Gastrocnemius medialis (tissue), 4 donors: ENCODE measurements at regions not wholly inside any gene's neighbourhood (a gene's known extent, or its start where the extent isn't known, plus 50 kb on each side); places are given as distances from the start of the nearest gene placed in this dataset.

ENCODE experiments used
- POLR2A ChIP-seq, 2 donors: fragments of 450-650 bp; IDR thresholded peaks; one replicate each; pipeline ENCODE4 v1.6.1; 2017; ENCODE audit warnings: antibody characterized with exemption in 2 of 2, mild to moderate bottlenecking in 2 of 2, moderate library complexity in 2 of 2
- TF ChIP-seq, protein P1 (sequence below), 5 experiments: fragments of 450-650 bp in 3 of 5; fragments of 200-600 bp in 2 of 5; sonication (generic) in 2 of 5; IDR thresholded peaks in 4 of 5; conservative IDR thresholded peaks in 1 of 5; 1 replicate in 4 of 5; 2 replicates in 1 of 5; pipeline ENCODE4 v1.5.1; 2016 to 2019; ENCODE audit warnings: antibody characterized with exemption in 5 of 5, mild to moderate bottlenecking in 3 of 5, moderate library complexity in 3 of 5

DNA sequence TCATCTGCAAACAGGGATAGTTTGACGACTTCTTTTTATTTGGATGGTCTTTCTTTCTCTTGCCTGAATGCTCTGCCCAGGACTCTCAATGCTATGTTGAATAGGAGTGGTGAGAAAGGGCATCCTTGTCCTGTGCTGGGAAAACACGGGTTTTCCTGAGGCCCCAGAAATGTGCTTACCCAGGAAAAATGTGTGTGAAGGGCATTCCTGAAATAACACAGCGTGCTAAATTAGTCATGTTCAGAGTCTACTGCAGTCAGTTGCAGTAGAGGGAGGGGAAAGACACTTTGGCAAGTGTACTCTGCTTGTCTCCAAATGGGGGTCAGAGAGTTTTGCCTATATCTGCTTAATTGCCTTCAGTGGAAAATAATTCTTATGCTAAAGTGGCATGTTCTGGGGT lies 153.9 kb downstream of the CCNG2 start:
- TF ChIP-seq, protein P1, sequence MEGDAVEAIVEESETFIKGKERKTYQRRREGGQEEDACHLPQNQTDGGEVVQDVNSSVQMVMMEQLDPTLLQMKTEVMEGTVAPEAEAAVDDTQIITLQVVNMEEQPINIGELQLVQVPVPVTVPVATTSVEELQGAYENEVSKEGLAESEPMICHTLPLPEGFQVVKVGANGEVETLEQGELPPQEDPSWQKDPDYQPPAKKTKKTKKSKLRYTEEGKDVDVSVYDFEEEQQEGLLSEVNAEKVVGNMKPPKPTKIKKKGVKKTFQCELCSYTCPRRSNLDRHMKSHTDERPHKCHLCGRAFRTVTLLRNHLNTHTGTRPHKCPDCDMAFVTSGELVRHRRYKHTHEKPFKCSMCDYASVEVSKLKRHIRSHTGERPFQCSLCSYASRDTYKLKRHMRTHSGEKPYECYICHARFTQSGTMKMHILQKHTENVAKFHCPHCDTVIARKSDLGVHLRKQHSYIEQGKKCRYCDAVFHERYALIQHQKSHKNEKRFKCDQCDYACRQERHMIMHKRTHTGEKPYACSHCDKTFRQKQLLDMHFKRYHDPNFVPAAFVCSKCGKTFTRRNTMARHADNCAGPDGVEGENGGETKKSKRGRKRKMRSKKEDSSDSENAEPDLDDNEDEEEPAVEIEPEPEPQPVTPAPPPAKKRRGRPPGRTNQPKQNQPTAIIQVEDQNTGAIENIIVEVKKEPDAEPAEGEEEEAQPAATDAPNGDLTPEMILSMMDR (IDR thresholded peaks at IDR 0.05 in 4 of 5, conservative IDR thresholded peaks at IDR 0.05 in 1 of 5): no peak
- TF ChIP-seq POLR2A (IDR thresholded peaks at IDR 0.05): no peak
